ENCODE measurements at regions not wholly inside any gene's neighbourhood (a gene's known extent, or its start where the extent isn't known, plus 50 kb on each side); places are given as distances from the start of the nearest gene placed in this dataset.

- TF ChIP-seq RAD21 (IDR thresholded peaks at IDR 0.05; ENCODE audit: low read depth) (no peak), CREB1 (IDR thresholded peaks at IDR 0.05; ENCODE audit: low read depth) (no peak), EP300 (IDR thresholded peaks at IDR 0.05; ENCODE audit: borderline replicate concordance) (no peak), CEBPB (IDR thresholded peaks at IDR 0.05) (no peak), ZBTB7A (IDR thresholded peaks at IDR 0.05; ENCODE audit: low read depth) (no peak), EGR1 (IDR thresholded peaks at IDR 0.05) (no peak), YY1 (IDR thresholded peaks at IDR 0.05; ENCODE audit: low read depth) (no peak), REST (IDR thresholded peaks at IDR 0.05; ENCODE audit: low read depth) (no peak), TAF1 (IDR thresholded peaks at IDR 0.05; ENCODE audit: low read depth) (no peak), FOXM1 (IDR thresholded peaks at IDR 0.05; ENCODE audit: borderline replicate concordance, low read depth) (no peak), NFIC (IDR thresholded peaks at IDR 0.05) (no peak), TCF12 (IDR thresholded peaks at IDR 0.05; ENCODE audit: low read depth) (no peak), MAX (IDR thresholded peaks at IDR 0.05) (no peak), TEAD4 (IDR thresholded peaks at IDR 0.05) (no peak), USF1 (IDR thresholded peaks at IDR 0.05) (no peak)
Observed at GRCh38 chr11:45000918-45001317, 50.2 kb upstream of the TP53I11 start.

GRCh38 chr11:45001466-45002165 is 50.9 kb upstream of the TP53I11 start:
- TF ChIP-seq EGR1 (IDR thresholded peaks at IDR 0.05) (no peak), YY1 (IDR thresholded peaks at IDR 0.05; ENCODE audit: low read depth) (no peak), MAX (IDR thresholded peaks at IDR 0.05) (no peak), USF1 (IDR thresholded peaks at IDR 0.05) (no peak), TAF1 (IDR thresholded peaks at IDR 0.05; ENCODE audit: low read depth) (no peak), REST (IDR thresholded peaks at IDR 0.05; ENCODE audit: low read depth) (no peak)

- TF ChIP-seq YY1 (IDR thresholded peaks at IDR 0.05; ENCODE audit: low read depth) = no peak
Observed at GRCh38 chr11:45005106-45005505, 54.4 kb upstream of the TP53I11 start.

- no peak for TF ChIP-seq FOXM1 (IDR thresholded peaks at IDR 0.05; ENCODE audit: borderline replicate concordance, low read depth)
- TF ChIP-seq NFIC (IDR thresholded peaks at IDR 0.05) = no peak
- TF ChIP-seq EGR1 (IDR thresholded peaks at IDR 0.05) = no peak
- no peak for TF ChIP-seq TCF12 (IDR thresholded peaks at IDR 0.05; ENCODE audit: low read depth)
- no peak for TF ChIP-seq TAF1 (IDR thresholded peaks at IDR 0.05; ENCODE audit: low read depth)
- TF ChIP-seq TEAD4 (IDR thresholded peaks at IDR 0.05) = no peak
- no peak for TF ChIP-seq CEBPB (IDR thresholded peaks at IDR 0.05)
- no peak for TF ChIP-seq MAX (IDR thresholded peaks at IDR 0.05)
- TF ChIP-seq REST (IDR thresholded peaks at IDR 0.05; ENCODE audit: low read depth) = no peak
- TF ChIP-seq EP300 (IDR thresholded peaks at IDR 0.05; ENCODE audit: borderline replicate concordance) = no peak
Observed at GRCh38 chr11:45007011-45007410, 56.3 kb upstream of the TP53I11 start.

GRCh38 chr11:45017329-45017728 is 66.6 kb upstream of the TP53I11 start:
- TF ChIP-seq MAX (IDR thresholded peaks at IDR 0.05) = no peak
- TF ChIP-seq TEAD4 (IDR thresholded peaks at IDR 0.05) = no peak
- TF ChIP-seq CEBPB (IDR thresholded peaks at IDR 0.05) = no peak
- no peak for TF ChIP-seq CREB1 (IDR thresholded peaks at IDR 0.05; ENCODE audit: low read depth)
- no peak for TF ChIP-seq USF1 (IDR thresholded peaks at IDR 0.05)
- no peak for TF ChIP-seq YY1 (IDR thresholded peaks at IDR 0.05; ENCODE audit: low read depth)
- TF ChIP-seq FOXM1 (IDR thresholded peaks at IDR 0.05; ENCODE audit: borderline replicate concordance, low read depth) = no peak
- no peak for TF ChIP-seq EGR1 (IDR thresholded peaks at IDR 0.05)
- TF ChIP-seq ZBTB7A (IDR thresholded peaks at IDR 0.05; ENCODE audit: low read depth) = no peak
- TF ChIP-seq NFIC (IDR thresholded peaks at IDR 0.05) = no peak
- TF ChIP-seq RAD21 (IDR thresholded peaks at IDR 0.05; ENCODE audit: low read depth) = no peak
- no peak for TF ChIP-seq TCF12 (IDR thresholded peaks at IDR 0.05; ENCODE audit: low read depth)
- TF ChIP-seq TAF1 (IDR thresholded peaks at IDR 0.05; ENCODE audit: low read depth) = no peak
- TF ChIP-seq REST (IDR thresholded peaks at IDR 0.05; ENCODE audit: low read depth) = no peak
- TF ChIP-seq EP300 (IDR thresholded peaks at IDR 0.05; ENCODE audit: borderline replicate concordance) = no peak

Measured in Ishikawa (cell line).